ENCODE measurements at regions not wholly inside any gene's neighbourhood (a gene's known extent, or its start where the extent isn't known, plus 50 kb on each side); places are given as distances from the start of the nearest gene placed in this dataset.

DNA sequence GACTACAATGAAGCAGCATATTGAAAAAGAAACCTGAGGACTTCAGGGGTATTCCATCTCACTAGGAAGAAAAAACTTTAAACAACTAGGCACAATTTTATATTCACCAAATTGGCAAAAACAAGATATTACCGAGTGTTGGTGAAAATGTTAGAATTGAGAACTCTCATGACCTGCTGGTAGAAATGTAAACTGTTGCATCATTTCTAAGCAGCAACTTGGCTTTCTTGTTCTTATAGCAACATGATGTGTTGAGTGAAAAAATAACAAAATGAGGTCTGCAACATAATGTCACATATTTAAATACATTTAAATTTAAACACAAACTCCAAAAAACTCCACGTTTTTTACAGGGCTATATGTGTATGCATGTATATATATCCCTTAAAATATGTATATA is 59.0 kb upstream of the SPPL2A start:
- TF ChIP-seq, protein P1, sequence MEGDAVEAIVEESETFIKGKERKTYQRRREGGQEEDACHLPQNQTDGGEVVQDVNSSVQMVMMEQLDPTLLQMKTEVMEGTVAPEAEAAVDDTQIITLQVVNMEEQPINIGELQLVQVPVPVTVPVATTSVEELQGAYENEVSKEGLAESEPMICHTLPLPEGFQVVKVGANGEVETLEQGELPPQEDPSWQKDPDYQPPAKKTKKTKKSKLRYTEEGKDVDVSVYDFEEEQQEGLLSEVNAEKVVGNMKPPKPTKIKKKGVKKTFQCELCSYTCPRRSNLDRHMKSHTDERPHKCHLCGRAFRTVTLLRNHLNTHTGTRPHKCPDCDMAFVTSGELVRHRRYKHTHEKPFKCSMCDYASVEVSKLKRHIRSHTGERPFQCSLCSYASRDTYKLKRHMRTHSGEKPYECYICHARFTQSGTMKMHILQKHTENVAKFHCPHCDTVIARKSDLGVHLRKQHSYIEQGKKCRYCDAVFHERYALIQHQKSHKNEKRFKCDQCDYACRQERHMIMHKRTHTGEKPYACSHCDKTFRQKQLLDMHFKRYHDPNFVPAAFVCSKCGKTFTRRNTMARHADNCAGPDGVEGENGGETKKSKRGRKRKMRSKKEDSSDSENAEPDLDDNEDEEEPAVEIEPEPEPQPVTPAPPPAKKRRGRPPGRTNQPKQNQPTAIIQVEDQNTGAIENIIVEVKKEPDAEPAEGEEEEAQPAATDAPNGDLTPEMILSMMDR (IDR thresholded peaks at IDR 0.05) = no peak
- no peak for TF ChIP-seq POLR2A (IDR thresholded peaks at IDR 0.05)
- no peak for TF ChIP-seq POLR2AphosphoS5 (IDR thresholded peaks at IDR 0.05; ENCODE audit: insufficient read depth in 1 of 2, low read depth in 1 of 2)
